Epithelial cell of esophagus (primary cell): ENCODE measurements at regions not wholly inside any gene's neighbourhood (a gene's known extent, or its start where the extent isn't known, plus 50 kb on each side); places are given as distances from the start of the nearest gene placed in this dataset.
"Not testable (repeated sequence)": the region's sequence is repeated elsewhere in the genome, so short reads cannot be mapped to it uniquely, and the experiment has no call there.

ENCODE experiments used
- DNase-seq: peaks from one replicate; pipeline ENCODE4 v3.0.0; 2010; ENCODE audit warnings: low read depth
- H3K4me3 ChIP-seq: 2 replicates; pipeline ENCODE4 v1.5.1; 2011; ENCODE audit warnings: mild to moderate bottlenecking, low read length, control low read depth
- TF ChIP-seq, protein P1 (sequence below): IDR thresholded peaks from 2 replicates; pipeline ENCODE4 v1.5.1; 2011; ENCODE audit warnings: low read depth, mild to moderate bottlenecking, low read length, control low read depth, inconsistent platforms; ENCODE audit not compliant: insufficient read depth; ENCODE audit errors: missing control alignments

DNA sequence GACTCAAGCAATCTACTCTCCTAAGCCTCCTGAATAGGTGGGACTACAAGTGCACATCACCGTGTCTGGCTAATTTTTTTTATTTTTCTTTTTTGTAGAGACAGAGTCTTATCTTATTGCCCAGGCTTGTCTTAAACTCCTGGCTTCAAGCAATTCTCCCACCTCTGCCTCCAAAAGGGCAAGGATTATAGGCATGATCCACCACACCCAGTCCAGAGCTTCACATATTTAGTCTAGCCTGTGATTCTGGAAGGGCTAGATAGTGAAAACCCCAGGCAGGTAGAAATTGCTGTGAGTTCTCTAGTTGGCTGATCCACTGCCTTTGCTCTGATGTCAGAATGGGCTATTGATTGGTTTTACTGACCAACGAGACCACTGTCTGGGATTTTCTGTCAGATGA lies 854.6 kb upstream of the MIR17HG start:
- no peak overlapping the region for H3K4me3 ChIP-seq
- DNase-seq: no peak
- TF ChIP-seq, protein P1, sequence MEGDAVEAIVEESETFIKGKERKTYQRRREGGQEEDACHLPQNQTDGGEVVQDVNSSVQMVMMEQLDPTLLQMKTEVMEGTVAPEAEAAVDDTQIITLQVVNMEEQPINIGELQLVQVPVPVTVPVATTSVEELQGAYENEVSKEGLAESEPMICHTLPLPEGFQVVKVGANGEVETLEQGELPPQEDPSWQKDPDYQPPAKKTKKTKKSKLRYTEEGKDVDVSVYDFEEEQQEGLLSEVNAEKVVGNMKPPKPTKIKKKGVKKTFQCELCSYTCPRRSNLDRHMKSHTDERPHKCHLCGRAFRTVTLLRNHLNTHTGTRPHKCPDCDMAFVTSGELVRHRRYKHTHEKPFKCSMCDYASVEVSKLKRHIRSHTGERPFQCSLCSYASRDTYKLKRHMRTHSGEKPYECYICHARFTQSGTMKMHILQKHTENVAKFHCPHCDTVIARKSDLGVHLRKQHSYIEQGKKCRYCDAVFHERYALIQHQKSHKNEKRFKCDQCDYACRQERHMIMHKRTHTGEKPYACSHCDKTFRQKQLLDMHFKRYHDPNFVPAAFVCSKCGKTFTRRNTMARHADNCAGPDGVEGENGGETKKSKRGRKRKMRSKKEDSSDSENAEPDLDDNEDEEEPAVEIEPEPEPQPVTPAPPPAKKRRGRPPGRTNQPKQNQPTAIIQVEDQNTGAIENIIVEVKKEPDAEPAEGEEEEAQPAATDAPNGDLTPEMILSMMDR: no peak

- DNase-seq: no peak
- TF ChIP-seq, protein P1: no peak
- no peak overlapping the region for H3K4me3 ChIP-seq
Observed at GRCh38 chr13:90493667-90494066, 853.8 kb upstream of the MIR17HG start.

- not testable (repeated sequence) for DNase-seq, H3K4me3 ChIP-seq
Observed at GRCh38 chr13:90494849-90495248, 852.6 kb upstream of the MIR17HG start.

GRCh38 chr13:90498096-90498495 lies 849.4 kb upstream of the MIR17HG start:
- TF ChIP-seq, protein P1: no peak
- no peak for DNase-seq

DNA sequence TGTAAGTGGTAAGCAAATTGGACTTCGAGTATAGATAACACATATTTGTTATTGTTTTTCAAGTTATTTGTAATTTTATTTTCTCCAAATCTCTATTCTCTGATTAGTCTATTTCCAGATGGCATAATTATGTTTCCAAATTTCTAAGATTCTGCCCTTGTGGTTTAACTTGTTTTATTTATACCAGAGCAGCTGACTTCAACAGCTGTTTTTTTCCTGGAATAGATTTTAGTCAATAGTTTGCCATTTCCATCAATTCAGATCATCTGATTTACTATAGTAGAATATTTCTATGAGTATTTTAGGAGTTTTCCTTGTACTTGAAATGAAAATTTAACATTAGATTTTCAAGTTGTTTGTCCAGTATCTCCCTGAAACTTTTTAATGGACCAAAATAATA lies 848.7 kb upstream of the MIR17HG start:
- DNase-seq: no peak
- no peak overlapping the region for H3K4me3 ChIP-seq
- TF ChIP-seq, protein P1: no peak

More at GRCh38 chr13:90498096-90498495, 849.4 kb upstream of the MIR17HG start:
- H3K4me3 ChIP-seq: no peak overlapping the region

GRCh38 chr13:90500569-90500968 lies 846.9 kb upstream of the MIR17HG start:
- TF ChIP-seq, protein P1: no peak
- DNase-seq: no peak
- no peak overlapping the region for H3K4me3 ChIP-seq

GRCh38 chr13:90502153-90502552 lies 845.3 kb upstream of the MIR17HG start:
- TF ChIP-seq, protein P1: no peak
- DNase-seq: no peak
- H3K4me3 ChIP-seq: no peak overlapping the region
